NCI-H748 (cell line): ENCODE measurements at regions not wholly inside any gene's neighbourhood (a gene's known extent, or its start where the extent isn't known, plus 50 kb on each side); places are given as distances from the start of the nearest gene placed in this dataset.
"Not testable (repeated sequence)": the region's sequence is repeated elsewhere in the genome, so short reads cannot be mapped to it uniquely, and the experiment has no call there.

Experiments used
- DNase-seq: peaks from one replicate; lab custom pipeline; 2025; ENCODE audit not compliant: unreplicated experiment; lab: John Stamatoyannopoulos, UW

DNA sequence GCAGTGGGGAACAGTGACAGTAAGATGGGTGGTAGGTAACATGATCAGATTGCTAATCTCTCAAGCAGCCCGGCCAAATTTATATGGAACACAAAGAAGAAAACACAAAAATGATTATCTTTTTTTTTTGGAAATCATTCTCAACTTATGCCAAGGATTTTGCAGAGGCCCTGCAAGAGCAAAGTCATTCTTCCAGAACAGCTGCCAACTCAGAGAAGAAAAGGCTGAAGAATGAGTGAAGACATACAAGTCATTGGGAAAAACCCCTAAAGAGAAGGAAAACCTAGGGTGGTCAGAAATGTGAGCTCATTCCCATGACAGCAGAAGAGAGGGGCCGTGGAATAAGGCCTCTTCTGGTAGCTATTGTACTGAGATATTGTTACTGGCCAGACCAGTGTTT, 246.7 kb downstream of the SHOX2 start:
- DNase-seq, result no peak

DNA sequence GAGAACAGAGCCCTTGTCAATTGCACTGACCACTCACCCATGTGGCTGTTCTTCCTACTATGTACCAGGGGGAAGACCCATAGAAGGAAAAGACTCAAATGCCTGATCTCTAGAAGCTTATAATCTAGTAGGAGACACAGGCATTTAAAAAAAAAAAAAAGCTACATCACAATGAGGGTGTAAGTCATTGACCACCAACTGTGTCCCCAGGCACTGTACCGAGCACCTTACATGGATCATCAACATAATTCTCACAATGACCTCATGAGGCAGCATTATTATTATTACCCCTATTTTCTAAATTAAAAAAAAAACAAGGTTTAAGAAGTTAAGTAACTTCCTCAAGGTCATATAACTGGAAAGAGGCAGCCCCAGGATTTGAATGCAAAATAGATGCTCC, 247.4 kb downstream of the SHOX2 start:
- no peak for DNase-seq

- DNase-seq, result no peak
Observed at GRCh38 chr3:157857440-157857839, 248.8 kb downstream of the SHOX2 start.

- DNase-seq, result peak; percentile 87
Observed at GRCh38 chr3:157856078-157856939, 249.9 kb downstream of the SHOX2 start.

DNA sequence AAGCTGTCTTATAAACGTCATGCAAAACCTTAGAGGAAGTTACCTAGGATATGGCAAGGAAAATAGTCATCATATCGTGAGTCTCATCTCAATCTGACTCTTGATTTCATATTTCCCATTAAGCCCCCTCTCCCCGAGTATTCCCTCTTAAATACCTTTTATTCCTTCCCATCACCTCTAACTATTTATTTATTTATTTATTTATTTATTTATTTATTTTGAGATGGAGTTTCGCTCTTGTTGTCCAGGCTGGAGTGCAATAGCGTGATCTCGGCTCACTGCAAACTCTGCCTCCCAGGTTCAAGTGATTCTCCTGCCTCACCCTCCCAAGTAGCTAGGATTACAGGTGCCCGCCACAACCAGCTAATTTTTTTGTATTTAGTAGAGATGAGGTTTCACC, 260.4 kb downstream of the SHOX2 start:
- not testable (repeated sequence) for DNase-seq

- DNase-seq, result no peak
Observed at GRCh38 chr3:157844800-157845565, 261.2 kb downstream of the SHOX2 start.

GRCh38 chr3:157844216-157844615, 262.0 kb downstream of the SHOX2 start:
- no peak for DNase-seq

- DNase-seq, result no peak
Observed at GRCh38 chr3:157841029-157841428, 265.2 kb downstream of the SHOX2 start.

- DNase-seq, result no peak
Observed at GRCh38 chr3:157840564-157840963, 265.7 kb downstream of the SHOX2 start.

- no peak for DNase-seq
Observed at GRCh38 chr3:157838457-157838856, 267.8 kb downstream of the SHOX2 start.

GRCh38 chr3:157837336-157837735, 268.9 kb downstream of the SHOX2 start:
- DNase-seq, result no peak

GRCh38 chr3:157836022-157836421, 270.2 kb downstream of the SHOX2 start:
- DNase-seq, result no peak

DNA sequence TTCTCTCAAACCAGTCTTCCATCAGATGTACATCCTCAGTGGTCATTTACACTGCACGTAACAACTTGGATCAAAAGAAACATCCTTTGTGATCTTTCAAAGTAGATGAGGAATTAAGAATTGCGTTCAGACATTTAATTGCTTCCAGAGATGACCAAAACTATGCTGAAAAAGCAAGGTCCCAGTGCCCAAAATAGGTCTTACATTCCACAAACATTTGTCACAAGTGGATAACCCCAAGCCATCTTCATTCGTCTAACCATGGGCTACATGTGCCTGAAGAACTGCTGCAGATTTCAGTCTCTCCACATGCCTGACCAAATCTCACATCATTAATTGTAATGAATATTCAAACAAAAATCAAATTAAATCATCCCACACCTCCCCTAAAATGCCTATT, 273.6 kb downstream of the SHOX2 start:
- no peak for DNase-seq

- DNase-seq, result no peak
Observed at GRCh38 chr3:157830556-157831236, 275.5 kb downstream of the SHOX2 start.

DNA sequence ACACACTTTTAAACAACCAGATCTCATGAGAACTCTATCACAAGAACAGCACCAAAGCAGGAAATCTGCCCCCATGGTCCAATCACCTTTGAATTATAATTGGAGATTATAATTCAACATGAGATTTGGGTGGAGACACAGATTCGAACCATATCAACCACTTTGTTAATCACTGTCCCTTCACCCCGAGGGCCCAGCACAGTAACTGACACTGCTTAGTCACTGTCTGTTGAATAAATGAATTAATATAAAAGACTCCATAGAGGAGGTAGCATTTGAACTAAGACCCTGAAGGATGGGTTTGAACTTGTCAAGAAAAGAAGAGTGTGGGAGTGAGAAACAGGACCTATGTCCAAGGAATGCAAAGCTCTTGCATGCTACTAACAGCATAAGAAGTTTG, 276.4 kb downstream of the SHOX2 start:
- DNase-seq, result no peak

GRCh38 chr3:157824281-157824680, 281.9 kb downstream of the SHOX2 start:
- DNase-seq, result no peak

- DNase-seq, result no peak
Observed at GRCh38 chr3:157823050-157823449, 283.2 kb downstream of the SHOX2 start.

GRCh38 chr3:157820157-157820517, 286.1 kb downstream of the SHOX2 start:
- no peak for DNase-seq

DNA sequence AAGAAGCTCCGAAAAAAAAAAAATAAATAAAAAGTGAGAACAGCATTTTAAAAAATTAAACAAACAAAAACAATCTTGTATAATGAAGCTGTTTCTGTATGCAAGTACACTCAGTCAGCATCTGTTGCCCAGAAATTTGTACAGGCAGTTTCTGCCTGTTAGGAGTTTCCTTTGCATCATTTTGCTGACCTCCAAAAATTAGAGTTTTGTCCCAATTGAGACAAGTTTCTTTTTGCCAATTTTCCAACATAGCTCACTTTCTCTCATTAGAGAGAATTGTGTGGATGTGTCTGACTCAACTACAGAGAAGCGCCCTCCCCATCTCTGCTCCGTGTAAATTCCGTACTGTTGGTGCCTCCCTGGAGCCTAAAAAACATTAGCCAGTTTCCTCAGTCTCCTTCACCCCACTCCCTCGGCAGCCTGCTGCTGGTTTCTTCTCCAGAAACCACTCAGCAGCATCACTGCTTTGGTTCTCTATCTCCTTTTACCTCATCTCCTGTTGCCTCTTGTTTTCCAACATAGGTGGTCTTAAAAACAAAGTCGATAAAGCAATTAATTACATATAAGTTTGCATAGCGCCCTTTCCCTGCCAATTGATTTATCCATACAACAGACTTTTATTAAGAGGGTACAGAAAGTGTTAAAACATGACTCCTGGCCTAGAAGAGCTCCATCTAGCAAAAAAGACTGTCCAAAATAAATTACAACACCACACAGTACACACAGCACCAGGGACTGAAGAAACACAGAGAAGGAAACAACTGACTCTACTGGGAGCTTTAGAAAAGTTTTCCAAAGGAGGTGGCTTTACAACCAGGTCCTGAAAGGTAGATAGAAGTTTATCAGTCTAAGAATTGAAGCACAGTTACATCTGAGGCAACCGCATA, 286.7 kb downstream of the SHOX2 start:
- no peak for DNase-seq

- no peak for DNase-seq
Observed at GRCh38 chr3:157816896-157817295, 289.3 kb downstream of the SHOX2 start.

GRCh38 chr3:157816296-157816695, 289.9 kb downstream of the SHOX2 start:
- DNase-seq, result no peak
